GM12878 (cell line): ENCODE measurements at regions not wholly inside any gene's neighbourhood (a gene's known extent, or its start where the extent isn't known, plus 50 kb on each side); places are given as distances from the start of the nearest gene placed in this dataset.

ENCODE experiments used
- ATAC-seq: fragments of 200-7000 bp; cut with Tn5 transposase; 3 replicates; pipeline ENCODE4 v1.9.1; 2020; ENCODE audit warnings: mild to moderate bottlenecking, moderate library complexity
- BruUV-seq: library from RNA; stranded (reverse); fragments of 400-500 nt; replicated peaks from 2 replicates; lab custom pipeline; 2021; lab: Mats Ljungman, UMichigan
- CTCF ChIA-PET: fragments of 300-600 bp; sonication (Branson Sonifier 250); formaldehyde crosslinking; extraction: SDS; loops from one replicate; lab custom pipeline; 2021; ENCODE audit warnings: inconsistent platforms; lab: Yijun Ruan, JAX
- POLR2A ChIA-PET: fragments of 350-600 bp; formaldehyde crosslinking; extraction: SDS; loops from one replicate; lab custom pipeline; 2021; ENCODE audit warnings: inconsistent platforms; lab: Charles Lee
- RAD21 ChIA-PET: fragments of 300-600 bp; sonication (Branson Sonifier 250); formaldehyde crosslinking; loops from one replicate; lab custom pipeline; 2023; ENCODE audit warnings: antibody characterized with exemption; ENCODE audit not compliant: unreplicated experiment; lab: Charles Lee
- SMC1A ChIA-PET: fragments of 300-600 bp; sonication (Branson Sonifier 250); formaldehyde crosslinking; loops from one replicate; lab custom pipeline; 2023; ENCODE audit not compliant: unreplicated experiment, uncharacterized antibody; lab: Charles Lee
- DNase-seq: peaks from one replicate; pipeline ENCODE4 v3.0.0-alpha.2; 2011; ENCODE audit warnings: low read depth, low spot score
- FAIRE-seq: peaks from 3 replicates; lab custom pipeline; 2011; peaks lifted over from hg19 to GRCh38; lab: Jason Lieb, UNC
- H2AFZ ChIP-seq: 2 replicates; pipeline ENCODE4 v1.6.0; 2011; ENCODE audit warnings: low read depth, low read length, control low read depth; ENCODE audit not compliant: control insufficient read depth
- H3K27ac ChIP-seq: 2 replicates; pipeline ENCODE4 v1.5.1; 2011; ENCODE audit warnings: control low read depth; ENCODE audit not compliant: control insufficient read depth, insufficient read depth
- H3K27me3 ChIP-seq, 2 experiments: replicated peaks in 1 of 2; 2 replicates each; pipeline versions ENCODE4 v1.6.0 to v1.6.1; 2011; ENCODE audit warnings: low read length in 1 of 2; ENCODE audit not compliant: control insufficient read depth in 2 of 2, insufficient read depth in 2 of 2
- H3K36me3 ChIP-seq, 2 experiments: 2 replicates each; pipeline ENCODE4 v1.5.1; 2011; ENCODE audit warnings: low read length in 1 of 2; ENCODE audit not compliant: control insufficient read depth in 2 of 2, insufficient read depth in 2 of 2
- H3K4me1 ChIP-seq: 2 replicates; pipeline ENCODE4 v1.6.1; 2011; ENCODE audit warnings: mild to moderate bottlenecking, low read length, moderate library complexity, mixed read lengths; ENCODE audit not compliant: control insufficient read depth, insufficient read depth
- H3K4me2 ChIP-seq: 2 replicates; pipeline ENCODE4 v1.6.0; 2011; ENCODE audit warnings: control low read depth; ENCODE audit not compliant: control insufficient read depth, insufficient read depth
- H3K4me3 ChIP-seq: fragments of 200-600 bp; sonication (generic); 2 replicates; pipeline ENCODE4 v1.5.1; 2016
- H3K79me2 ChIP-seq: 2 replicates; pipeline ENCODE4 v1.6.0; 2011; ENCODE audit warnings: low read length; ENCODE audit not compliant: control insufficient read depth, insufficient read depth
- H3K9ac ChIP-seq: 2 replicates; pipeline ENCODE4 v1.8.0; 2011; ENCODE audit warnings: low read length, control low read depth, mixed read lengths; ENCODE audit not compliant: control insufficient read depth, insufficient read depth
- H3K9me3 ChIP-seq: replicated peaks from 3 replicates; pipeline ENCODE4 v1.5.1; 2011; ENCODE audit warnings: mild to moderate bottlenecking, low read length; ENCODE audit not compliant: control insufficient read depth, insufficient read depth
- H4K20me1 ChIP-seq: 2 replicates; pipeline ENCODE4 v1.6.0; 2011; ENCODE audit not compliant: control insufficient read depth, insufficient read depth
- CTCF ChIP-seq, 3 experiments: IDR thresholded peaks in 2 of 3; conservative IDR thresholded peaks in 1 of 3; 2 replicates each; pipeline ENCODE4 v1.5.1; 2011; ENCODE audit warnings: low read depth in 3 of 3, low read length in 3 of 3, mild to moderate bottlenecking in 3 of 3, control low read depth in 2 of 3, moderate library complexity in 2 of 3, inconsistent platforms in 1 of 3, mixed read lengths in 1 of 3; ENCODE audit not compliant: control insufficient read depth in 2 of 3, insufficient read depth in 1 of 3; ENCODE audit errors: extremely low read depth in 1 of 3
- E2F4 ChIP-seq: IDR thresholded peaks from 2 replicates; pipeline ENCODE4 v1.6.1; 2012; ENCODE audit warnings: low read depth, low read length, improper control_type of control experiment
- GATAD2B ChIP-seq: fragments of 450-650 bp; conservative IDR thresholded peaks from 2 replicates; pipeline ENCODE4 v1.6.1; 2017; ENCODE audit warnings: low read depth, mild to moderate bottlenecking, moderate library complexity
- HDAC6 ChIP-seq: fragments of 200-600 bp; sonication (generic); IDR thresholded peaks from one replicate; pipeline ENCODE4 v1.8.0; 2017; ENCODE audit warnings: antibody characterized with exemption; ENCODE audit not compliant: unreplicated experiment
- IKZF1 ChIP-seq: fragments of 450-650 bp; conservative IDR thresholded peaks from 2 replicates; pipeline ENCODE4 v1.6.1; 2017; ENCODE audit warnings: antibody characterized with exemption, mild to moderate bottlenecking
- RAD21 ChIP-seq: IDR thresholded peaks from 2 replicates; pipeline ENCODE4 v1.6.1; 2011; ENCODE audit warnings: mild to moderate bottlenecking, low read depth, low read length, moderate library complexity; ENCODE audit not compliant: insufficient read depth
- REST ChIP-seq: IDR thresholded peaks from 2 replicates; pipeline ENCODE4 v1.6.1; 2012; ENCODE audit warnings: mild to moderate bottlenecking, low read depth, low read length
- TCF7 ChIP-seq: IDR thresholded peaks from 2 replicates; pipeline ENCODE4 v1.6.1; 2014; ENCODE audit warnings: antibody characterized with exemption, borderline replicate concordance
- ZBTB11 ChIP-seq: fragments of 450-650 bp; formaldehyde crosslinking; IDR thresholded peaks from 2 replicates; pipeline ENCODE4 v1.5.0; 2022; ENCODE audit warnings: mild to moderate bottlenecking, missing genetic modification characterization
- WGBS: methylation state at CpG from one replicate; pipeline ENCODE4 v1.1.6; 2016; ENCODE audit warnings: low lambda C conversion rate; ENCODE audit not compliant: insufficient replicate concordance, insufficient coverage; ENCODE audit errors: missing lambda C conversion rate; 5-methylcytosine and 5-hydroxymethylcytosine counted together
- in situ Hi-C: fragments of 300-500 bp; cut with MboI; formaldehyde crosslinking; loops from 9 replicates; pipeline ENCODE4 v1.14.3; 2018; ENCODE audit warnings: mixed read lengths
- intact Hi-C: fragments of 100-400 bp; cut with micrococcal nuclease; formaldehyde crosslinking; loops from one replicate; pipeline ENCODE4 v1.14.2; 2022; ENCODE audit not compliant: unreplicated experiment
- TF ChIP-seq, protein P1 (sequence below): fragments of 450-650 bp; IDR thresholded peaks from 2 replicates; pipeline ENCODE4 v1.6.1; 2014; ENCODE audit warnings: mild to moderate bottlenecking

GRCh38 chr6:50539447-50539846 lies 173.9 kb upstream of the TFAP2D start:
- Histone ChIP-seq H3K36me3 (no peaks in the 10 kb centered on the region), H3K9me3 (no peaks in the 10 kb centered on the region), H3K9ac (no peak overlapping the region), H3K27me3 (no peaks in the 10 kb centered on the region), H4K20me1 (no peaks in the 10 kb centered on the region), H3K4me3 (no peak overlapping the region), H3K4me2 (no peak overlapping the region)
- POLR2A ChIA-PET, result no interaction called here
- SMC1A ChIA-PET, result interaction anchor here (0.8 to 1.0 kb wide), 3 partner anchors 8 to 28 kb away, joined by 3 to 4 read pairs (median 3); no protein-coding TSS in a partner anchor
- RAD21 ChIA-PET, result no interaction called here
- FAIRE-seq, result no peak
- TF ChIP-seq ZBTB11 (no peak), CTCF (IDR thresholded peaks at IDR 0.05 in 2 of 3, conservative IDR thresholded peaks at IDR 0.05 in 1 of 3; ENCODE audit: control insufficient read depth in 2 of 3, extremely low read depth in 1 of 3, insufficient read depth in 1 of 3, low read depth in 3 of 3, low read length in 3 of 3) (no peak), RAD21 (no peak), TCF7 (no peak), E2F4 (no peak), REST (no peak), HDAC6 (no peak), GATAD2B (no peak), IKZF1 (no peak)
- TF ChIP-seq, protein P1, sequence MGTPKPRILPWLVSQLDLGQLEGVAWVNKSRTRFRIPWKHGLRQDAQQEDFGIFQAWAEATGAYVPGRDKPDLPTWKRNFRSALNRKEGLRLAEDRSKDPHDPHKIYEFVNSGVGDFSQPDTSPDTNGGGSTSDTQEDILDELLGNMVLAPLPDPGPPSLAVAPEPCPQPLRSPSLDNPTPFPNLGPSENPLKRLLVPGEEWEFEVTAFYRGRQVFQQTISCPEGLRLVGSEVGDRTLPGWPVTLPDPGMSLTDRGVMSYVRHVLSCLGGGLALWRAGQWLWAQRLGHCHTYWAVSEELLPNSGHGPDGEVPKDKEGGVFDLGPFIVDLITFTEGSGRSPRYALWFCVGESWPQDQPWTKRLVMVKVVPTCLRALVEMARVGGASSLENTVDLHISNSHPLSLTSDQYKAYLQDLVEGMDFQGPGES, result no peak
- TF ChIP-seq, all 136 proteins: peak for 0
- ATAC-seq (no peak), DNase-seq (no peak)
- intact Hi-C loops (no loop called here), in situ Hi-C loops (no loop called here)
- no TSS peak for BruUV-seq
- H3K4me1 ChIP-seq, result no peaks in the 10 kb centered on the region
- CTCF ChIA-PET, result no interaction called here
- no peak overlapping the region for H2AFZ ChIP-seq
- 0% methylated on average over 1 of the region's 1 CpG for WGBS
- no peak overlapping the region for H3K27ac ChIP-seq
- no peaks in the 10 kb centered on the region for H3K79me2 ChIP-seq
